ENCODE measurements at regions not wholly inside any gene's neighbourhood (a gene's known extent, or its start where the extent isn't known, plus 50 kb on each side); places are given as distances from the start of the nearest gene placed in this dataset.

- TF ChIP-seq POLR2A (IDR thresholded peaks at IDR 0.05) (no peak), CTCF (IDR thresholded peaks at IDR 0.05) (no peak)
Measured at GRCh38 chr14:42130815-42131214, 524.1 kb downstream of the LRFN5 start.
